ENCODE measurements at regions not wholly inside any gene's neighbourhood (a gene's known extent, or its start where the extent isn't known, plus 50 kb on each side); places are given as distances from the start of the nearest gene placed in this dataset.

DNA sequence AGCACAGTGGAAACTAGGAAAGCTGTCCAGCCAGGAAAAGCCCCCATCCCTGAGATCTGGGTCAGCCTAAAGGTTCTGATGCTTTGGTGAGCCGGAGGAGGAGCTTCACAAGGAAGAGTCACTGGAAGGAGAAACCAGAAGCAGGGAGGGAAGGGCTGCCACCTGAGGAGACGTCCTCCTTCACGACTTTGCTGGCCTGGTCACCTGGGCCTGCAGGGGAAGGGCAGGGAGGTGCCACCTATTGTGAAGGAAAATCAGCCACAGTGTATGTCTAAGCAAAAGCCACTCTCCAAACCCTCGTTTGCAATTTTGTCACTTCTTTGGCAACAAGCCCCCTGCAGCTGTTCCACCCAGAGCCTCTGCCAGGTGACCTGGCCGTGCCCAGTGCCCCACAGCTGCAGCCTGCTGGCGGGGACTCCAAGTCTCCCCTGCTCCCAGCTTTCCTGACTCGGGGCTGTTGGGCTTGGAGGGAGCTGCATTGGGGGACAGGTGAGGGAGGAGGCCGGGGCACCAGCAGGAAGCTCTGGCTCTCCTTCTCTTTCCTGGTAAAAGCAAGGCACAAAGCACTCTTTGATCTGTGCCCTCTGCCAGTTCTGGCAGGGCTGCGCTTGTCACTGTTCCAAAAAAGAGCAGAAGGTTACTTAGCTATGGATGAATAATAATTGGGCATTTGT lies 120.9 kb upstream of the BCL2L14 start:
- 35% methylated on average over 6 of the region's 9 CpGs for WGBS (ENCODE audit: insufficient coverage)
- Mint-ChIP-seq H3K9me3 (peaks cover 0 to 5% (median 0%) of the 10 kb centered on the region in 7 donors), H3K27ac (no peak overlapping the region), H3K4me1 (peaks cover 16% of the 10 kb centered on the region), H3K36me3 (no peaks in the 10 kb centered on the region), H3K27me3 (ENCODE audit: low read depth in 3 of 3) (peaks cover 1 to 8% (median 1%) of the 10 kb centered on the region in 3 donors), H3K4me3 (no peak overlapping the region)
- DNase-seq: no peak
- no peak overlapping the region for H3K4me3 ChIP-seq (replicated peaks in 1 of 3; ENCODE audit: low read depth in 2 of 3, low read length in 3 of 3)
- no peaks in the 10 kb centered on the region for H3K36me3 ChIP-seq (replicated peaks in 1 of 2; ENCODE audit: control insufficient read depth in 1 of 2, insufficient read depth in 2 of 2, low read length in 2 of 2)
- no peaks in the 10 kb centered on the region for H3K9me3 ChIP-seq (replicated peaks in 1 of 2; ENCODE audit: control insufficient read depth in 1 of 2, insufficient read depth in 1 of 2, low read length in 2 of 2)
- H3K27ac ChIP-seq (ENCODE audit: low read depth in 1 of 2, low read length in 2 of 2): no peak overlapping the region
- H3K4me1 ChIP-seq (ENCODE audit: control insufficient read depth in 1 of 2, insufficient read depth in 2 of 2, low read length in 2 of 2): no peaks in the 10 kb centered on the region
- H3K4me2 ChIP-seq (replicated peaks; ENCODE audit: extremely low read depth, low read length, poor library complexity, severe bottlenecking): no peak overlapping the region
- no peaks in the 10 kb centered on the region for H3K27me3 ChIP-seq (ENCODE audit: control insufficient read depth in 2 of 2, insufficient read depth in 2 of 2, low read length in 2 of 2)
- intact Hi-C loops (cut with micrococcal nuclease): no loop called here
- no peak overlapping the region for H3K9ac ChIP-seq (ENCODE audit: insufficient read depth, low read length, poor library complexity, severe bottlenecking)
- peak overlapping the region; percentile 17 for H2AFZ ChIP-seq (ENCODE audit: insufficient read depth, low read depth, low read length, poor library complexity, severe bottlenecking)
- TF ChIP-seq, protein P1, sequence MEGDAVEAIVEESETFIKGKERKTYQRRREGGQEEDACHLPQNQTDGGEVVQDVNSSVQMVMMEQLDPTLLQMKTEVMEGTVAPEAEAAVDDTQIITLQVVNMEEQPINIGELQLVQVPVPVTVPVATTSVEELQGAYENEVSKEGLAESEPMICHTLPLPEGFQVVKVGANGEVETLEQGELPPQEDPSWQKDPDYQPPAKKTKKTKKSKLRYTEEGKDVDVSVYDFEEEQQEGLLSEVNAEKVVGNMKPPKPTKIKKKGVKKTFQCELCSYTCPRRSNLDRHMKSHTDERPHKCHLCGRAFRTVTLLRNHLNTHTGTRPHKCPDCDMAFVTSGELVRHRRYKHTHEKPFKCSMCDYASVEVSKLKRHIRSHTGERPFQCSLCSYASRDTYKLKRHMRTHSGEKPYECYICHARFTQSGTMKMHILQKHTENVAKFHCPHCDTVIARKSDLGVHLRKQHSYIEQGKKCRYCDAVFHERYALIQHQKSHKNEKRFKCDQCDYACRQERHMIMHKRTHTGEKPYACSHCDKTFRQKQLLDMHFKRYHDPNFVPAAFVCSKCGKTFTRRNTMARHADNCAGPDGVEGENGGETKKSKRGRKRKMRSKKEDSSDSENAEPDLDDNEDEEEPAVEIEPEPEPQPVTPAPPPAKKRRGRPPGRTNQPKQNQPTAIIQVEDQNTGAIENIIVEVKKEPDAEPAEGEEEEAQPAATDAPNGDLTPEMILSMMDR (IDR thresholded peaks at IDR 0.05): no peak
- no peaks in the 10 kb centered on the region for H4K20me1 ChIP-seq (ENCODE audit: insufficient read depth, low read length)
- no peaks in the 10 kb centered on the region for H3K79me2 ChIP-seq (ENCODE audit: insufficient read depth, low read length)

DNA sequence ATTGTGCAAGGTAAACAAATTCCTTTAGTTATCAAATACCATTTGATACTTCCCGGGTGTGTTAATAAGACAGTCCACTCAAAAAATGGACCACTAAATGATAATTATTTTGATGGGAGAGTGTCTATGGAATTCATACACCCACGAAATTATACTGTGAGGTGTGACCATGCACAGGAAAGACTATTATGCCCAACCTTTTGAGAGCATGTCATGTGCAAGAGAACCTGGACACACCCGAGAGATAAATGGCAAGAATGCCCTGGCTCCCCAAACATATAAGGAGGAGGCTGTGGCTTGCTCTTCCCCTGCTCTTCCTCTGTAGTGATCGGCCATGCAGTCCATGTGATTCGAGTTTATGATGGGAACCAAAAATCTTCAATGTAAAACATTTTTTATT lies 119.5 kb upstream of the BCL2L14 start:
- Mint-ChIP-seq H3K4me1 (peaks cover 16% of the 10 kb centered on the region), H3K36me3 (no peaks in the 10 kb centered on the region), H3K4me3 (no peak overlapping the region), H3K9me3 (peaks cover 0 to 3% (median 0%) of the 10 kb centered on the region in 7 donors), H3K27ac (no peak overlapping the region), H3K27me3 (ENCODE audit: low read depth in 3 of 3) (peaks cover 1 to 7% (median 1%) of the 10 kb centered on the region in 3 donors)
- no peaks in the 10 kb centered on the region for H3K27me3 ChIP-seq (ENCODE audit: control insufficient read depth in 2 of 2, insufficient read depth in 2 of 2, low read length in 2 of 2)
- H3K36me3 ChIP-seq (replicated peaks in 1 of 2; ENCODE audit: control insufficient read depth in 1 of 2, insufficient read depth in 2 of 2, low read length in 2 of 2): no peaks in the 10 kb centered on the region
- intact Hi-C loops (cut with micrococcal nuclease): no loop called here
- H3K4me2 ChIP-seq (replicated peaks; ENCODE audit: extremely low read depth, low read length, poor library complexity, severe bottlenecking): no peak overlapping the region
- no peak for DNase-seq
- H2AFZ ChIP-seq (ENCODE audit: insufficient read depth, low read depth, low read length, poor library complexity, severe bottlenecking): no peak overlapping the region
- 100% methylated on average over 2 of the region's 5 CpGs for WGBS (ENCODE audit: insufficient coverage)
- TF ChIP-seq, protein P1 (IDR thresholded peaks at IDR 0.05): no peak
- no peak overlapping the region for H3K27ac ChIP-seq (ENCODE audit: low read depth in 1 of 2, low read length in 2 of 2)
- no peaks in the 10 kb centered on the region for H3K9me3 ChIP-seq (replicated peaks in 1 of 2; ENCODE audit: control insufficient read depth in 1 of 2, insufficient read depth in 1 of 2, low read length in 2 of 2)
- no peak overlapping the region for H3K4me3 ChIP-seq (replicated peaks in 1 of 3; ENCODE audit: low read depth in 2 of 3, low read length in 3 of 3)
- no peaks in the 10 kb centered on the region for H3K4me1 ChIP-seq (ENCODE audit: control insufficient read depth in 1 of 2, insufficient read depth in 2 of 2, low read length in 2 of 2)
- no peaks in the 10 kb centered on the region for H3K79me2 ChIP-seq (ENCODE audit: insufficient read depth, low read length)
- no peaks in the 10 kb centered on the region for H4K20me1 ChIP-seq (ENCODE audit: insufficient read depth, low read length)
- H3K9ac ChIP-seq (ENCODE audit: insufficient read depth, low read length, poor library complexity, severe bottlenecking): no peak overlapping the region
